ENCODE measurements at regions not wholly inside any gene's neighbourhood (a gene's known extent, or its start where the extent isn't known, plus 50 kb on each side); places are given as distances from the start of the nearest gene placed in this dataset.

DNA sequence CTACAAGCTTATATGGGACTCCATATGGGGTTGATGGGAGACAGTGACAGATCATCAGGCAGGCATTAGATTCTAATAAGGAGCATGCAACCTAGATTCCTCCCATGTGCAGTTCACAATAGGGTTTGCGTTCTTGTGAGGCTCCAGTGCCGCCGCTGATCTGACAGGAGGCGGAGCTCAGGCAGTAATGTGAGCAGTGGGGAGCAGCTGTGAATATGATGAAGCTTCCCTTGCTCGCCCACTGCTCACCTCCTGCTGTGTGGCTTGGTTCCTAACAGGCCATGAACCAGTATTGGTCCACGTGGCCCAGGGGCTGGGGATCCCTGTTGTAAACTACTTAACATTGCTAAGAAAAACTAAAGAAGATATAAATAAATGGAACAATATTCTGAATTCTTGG lies 378.4 kb downstream of the KCNRG start:
- TF ChIP-seq, protein P1, sequence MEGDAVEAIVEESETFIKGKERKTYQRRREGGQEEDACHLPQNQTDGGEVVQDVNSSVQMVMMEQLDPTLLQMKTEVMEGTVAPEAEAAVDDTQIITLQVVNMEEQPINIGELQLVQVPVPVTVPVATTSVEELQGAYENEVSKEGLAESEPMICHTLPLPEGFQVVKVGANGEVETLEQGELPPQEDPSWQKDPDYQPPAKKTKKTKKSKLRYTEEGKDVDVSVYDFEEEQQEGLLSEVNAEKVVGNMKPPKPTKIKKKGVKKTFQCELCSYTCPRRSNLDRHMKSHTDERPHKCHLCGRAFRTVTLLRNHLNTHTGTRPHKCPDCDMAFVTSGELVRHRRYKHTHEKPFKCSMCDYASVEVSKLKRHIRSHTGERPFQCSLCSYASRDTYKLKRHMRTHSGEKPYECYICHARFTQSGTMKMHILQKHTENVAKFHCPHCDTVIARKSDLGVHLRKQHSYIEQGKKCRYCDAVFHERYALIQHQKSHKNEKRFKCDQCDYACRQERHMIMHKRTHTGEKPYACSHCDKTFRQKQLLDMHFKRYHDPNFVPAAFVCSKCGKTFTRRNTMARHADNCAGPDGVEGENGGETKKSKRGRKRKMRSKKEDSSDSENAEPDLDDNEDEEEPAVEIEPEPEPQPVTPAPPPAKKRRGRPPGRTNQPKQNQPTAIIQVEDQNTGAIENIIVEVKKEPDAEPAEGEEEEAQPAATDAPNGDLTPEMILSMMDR (IDR thresholded peaks at IDR 0.05) = no peak
- TF ChIP-seq POLR2A (IDR thresholded peaks at IDR 0.05) = no peak
